ENCODE measurements at regions not wholly inside any gene's neighbourhood (a gene's known extent, or its start where the extent isn't known, plus 50 kb on each side); places are given as distances from the start of the nearest gene placed in this dataset.

- Histone ChIP-seq H3K4me2 (no peak overlapping the region), H3K4me1 (ENCODE audit: insufficient read depth) (no peaks in the 10 kb centered on the region), H3K36me3 (ENCODE audit: insufficient read depth) (no peaks in the 10 kb centered on the region), H3K4me3 (no peak overlapping the region), H3K79me2 (replicated peaks; ENCODE audit: insufficient read depth) (no peaks in the 10 kb centered on the region), H4K20me1 (replicated peaks; ENCODE audit: insufficient read depth) (no peaks in the 10 kb centered on the region), H2AFZ (no peak overlapping the region), H3F3A (replicated peaks; ENCODE audit: low read depth) (no peaks in the 10 kb centered on the region), H3K27ac (ENCODE audit: low read depth) (no peak overlapping the region), H3K27me3 (ENCODE audit: insufficient read depth) (no peaks in the 10 kb centered on the region), H3K9me2 (ENCODE audit: insufficient read depth) (peaks cover 10% of the 10 kb centered on the region; the same call in 1 of the 2 replicates)
- H3K4me1 Mint-ChIP-seq = no peaks in the 10 kb centered on the region
- H3K9me3 Mint-ChIP-seq = peaks cover 17% of the 10 kb centered on the region
- no peak for DNase-seq (ENCODE audit: low spot score)
- no peaks in the 10 kb centered on the region for H3K27me3 Mint-ChIP-seq (ENCODE audit: insufficient read depth, low read depth, poor library complexity)
- no peak for ATAC-seq
- H3K27ac Mint-ChIP-seq = no peak overlapping the region
- peaks cover 7% of the 10 kb centered on the region; the same call in 2 of the 3 replicates for H3K36me3 Mint-ChIP-seq (ENCODE audit: low read depth)
- TF ChIP-seq ZNF462 (CRISPR knock-in tag; IDR thresholded peaks at IDR 0.05) (no peak), JUNB (IDR thresholded peaks at IDR 0.05; ENCODE audit: unreplicated experiment) (no peak), POLR2AphosphoS5 (IDR thresholded peaks at IDR 0.05; ENCODE audit: low read depth) (no peak), ZNF114 (CRISPR knock-in tag; IDR thresholded peaks at IDR 0.05) (no peak), STAT1 (IDR thresholded peaks at IDR 0.05; ENCODE audit: unreplicated experiment) (no peak), EZH2 (IDR thresholded peaks at IDR 0.05; ENCODE audit: low read depth, unreplicated experiment) (no peak), ETS1 (IDR thresholded peaks at IDR 0.05) (no peak), REST (IDR thresholded peaks at IDR 0.05; ENCODE audit: unreplicated experiment) (no peak), EZH2phosphoT487 (IDR thresholded peaks at IDR 0.05; ENCODE audit: unreplicated experiment) (no peak), CREB1 (CRISPR knock-in tag; IDR thresholded peaks at IDR 0.05; ENCODE audit: low read depth) (no peak), NANOG (IDR thresholded peaks at IDR 0.05; ENCODE audit: borderline replicate concordance) (no peak), ZNF331 (CRISPR knock-in tag; IDR thresholded peaks at IDR 0.05; ENCODE audit: low read depth) (no peak)
- TF ChIP-seq, protein P1, sequence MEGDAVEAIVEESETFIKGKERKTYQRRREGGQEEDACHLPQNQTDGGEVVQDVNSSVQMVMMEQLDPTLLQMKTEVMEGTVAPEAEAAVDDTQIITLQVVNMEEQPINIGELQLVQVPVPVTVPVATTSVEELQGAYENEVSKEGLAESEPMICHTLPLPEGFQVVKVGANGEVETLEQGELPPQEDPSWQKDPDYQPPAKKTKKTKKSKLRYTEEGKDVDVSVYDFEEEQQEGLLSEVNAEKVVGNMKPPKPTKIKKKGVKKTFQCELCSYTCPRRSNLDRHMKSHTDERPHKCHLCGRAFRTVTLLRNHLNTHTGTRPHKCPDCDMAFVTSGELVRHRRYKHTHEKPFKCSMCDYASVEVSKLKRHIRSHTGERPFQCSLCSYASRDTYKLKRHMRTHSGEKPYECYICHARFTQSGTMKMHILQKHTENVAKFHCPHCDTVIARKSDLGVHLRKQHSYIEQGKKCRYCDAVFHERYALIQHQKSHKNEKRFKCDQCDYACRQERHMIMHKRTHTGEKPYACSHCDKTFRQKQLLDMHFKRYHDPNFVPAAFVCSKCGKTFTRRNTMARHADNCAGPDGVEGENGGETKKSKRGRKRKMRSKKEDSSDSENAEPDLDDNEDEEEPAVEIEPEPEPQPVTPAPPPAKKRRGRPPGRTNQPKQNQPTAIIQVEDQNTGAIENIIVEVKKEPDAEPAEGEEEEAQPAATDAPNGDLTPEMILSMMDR (conservative IDR thresholded peaks at IDR 0.05; ENCODE audit: low read depth in 2 of 2) = no peak
- H3K4me3 Mint-ChIP-seq = no peak overlapping the region
Measured at GRCh38 chr5:131064669-131065371, 100.2 kb downstream of the HINT1 start.

Data from GM23338 (cell line).